RCC 7860 (cell line): ENCODE measurements at regions not wholly inside any gene's neighbourhood (a gene's known extent, or its start where the extent isn't known, plus 50 kb on each side); places are given as distances from the start of the nearest gene placed in this dataset.

Experiments
- DNase-seq: peaks from one replicate; pipeline ENCODE4 v3.0.0-alpha.2; 2015; ENCODE audit warnings: low spot score
- FAIRE-seq: peaks from 2 replicates; lab custom pipeline; 2012; peaks lifted over from hg19 to GRCh38; lab: Jason Lieb, UNC

GRCh38 chr15:98025237-98025636, 64.7 kb downstream of the ARRDC4 start:
- no peak for DNase-seq
- no peak for FAIRE-seq

- DNase-seq = no peak
- FAIRE-seq = no peak
Measured at GRCh38 chr15:98034731-98035130, 74.2 kb downstream of the ARRDC4 start.

GRCh38 chr15:98035134-98035533, 74.6 kb downstream of the ARRDC4 start:
- no peak for DNase-seq
- FAIRE-seq = no peak

- DNase-seq (no peak), FAIRE-seq (no peak)
Measured at GRCh38 chr15:98035577-98036010, 75.1 kb downstream of the ARRDC4 start.

GRCh38 chr15:98039596-98039995, 79.1 kb downstream of the ARRDC4 start:
- DNase-seq = no peak
- no peak for FAIRE-seq

- DNase-seq = no peak
- FAIRE-seq = no peak
Measured at GRCh38 chr15:98040146-98040545, 79.6 kb downstream of the ARRDC4 start.

- no peak for DNase-seq
- no peak for FAIRE-seq
Measured at GRCh38 chr15:98043160-98044014, 82.9 kb downstream of the ARRDC4 start.

- no peak for FAIRE-seq
- no peak for DNase-seq
Measured at GRCh38 chr15:98051734-98052133, 91.2 kb downstream of the ARRDC4 start.

GRCh38 chr15:98057453-98057852, 97.0 kb downstream of the ARRDC4 start:
- FAIRE-seq (no peak), DNase-seq (no peak)

- no peak for FAIRE-seq
Measured at GRCh38 chr15:98062869-98063268, 102.4 kb downstream of the ARRDC4 start.

GRCh38 chr15:98063315-98063714, 102.8 kb downstream of the ARRDC4 start:
- DNase-seq (no peak), FAIRE-seq (no peak)

More at GRCh38 chr15:98062869-98063268, 102.4 kb downstream of the ARRDC4 start:
- DNase-seq = no peak

- FAIRE-seq = no peak
- DNase-seq = no peak
Measured at GRCh38 chr15:98063871-98064270, 103.4 kb downstream of the ARRDC4 start.

- no peak for FAIRE-seq
Measured at GRCh38 chr15:98067339-98067738, 106.8 kb downstream of the ARRDC4 start.

GRCh38 chr15:98069256-98069655, 108.8 kb downstream of the ARRDC4 start:
- DNase-seq (no peak), FAIRE-seq (no peak)

More at GRCh38 chr15:98067339-98067738, 106.8 kb downstream of the ARRDC4 start:
- DNase-seq = no peak

GRCh38 chr15:98070137-98070536, 109.6 kb downstream of the ARRDC4 start:
- DNase-seq (no peak), FAIRE-seq (no peak)

GRCh38 chr15:98071786-98072185, 111.3 kb downstream of the ARRDC4 start:
- no peak for FAIRE-seq
- no peak for DNase-seq

GRCh38 chr15:98075441-98075840, 114.9 kb downstream of the ARRDC4 start:
- no peak for FAIRE-seq
- DNase-seq = no peak

- no peak for FAIRE-seq
- DNase-seq = no peak
Measured at GRCh38 chr15:98076021-98076816, 115.7 kb downstream of the ARRDC4 start.

- DNase-seq (no peak), FAIRE-seq (no peak)
Measured at GRCh38 chr15:98077186-98077585, 116.7 kb downstream of the ARRDC4 start.

GRCh38 chr15:98080791-98081190, 120.3 kb downstream of the ARRDC4 start:
- FAIRE-seq = no peak
- no peak for DNase-seq

- DNase-seq = no peak
- FAIRE-seq = no peak
Measured at GRCh38 chr15:98083203-98083910, 122.9 kb downstream of the ARRDC4 start.
